D721Med (cell line): ENCODE measurements at regions not wholly inside any gene's neighbourhood (a gene's known extent, or its start where the extent isn't known, plus 50 kb on each side); places are given as distances from the start of the nearest gene placed in this dataset.

ENCODE experiments used
- DNase-seq: peaks from one replicate; pipeline ENCODE4 v3.0.0; 2011; ENCODE audit warnings: low spot score; ENCODE audit not compliant: insufficient read length
- FAIRE-seq: peaks from 2 replicates; lab custom pipeline; 2011; peaks lifted over from hg19 to GRCh38; lab: Jason Lieb, UNC
- TF ChIP-seq, protein P1 (sequence below): IDR thresholded peaks from 2 replicates; pipeline ENCODE4 v1.5.1; 2012; ENCODE audit warnings: mild to moderate bottlenecking, control low read depth; ENCODE audit not compliant: insufficient read depth; ENCODE audit errors: missing control alignments

DNA sequence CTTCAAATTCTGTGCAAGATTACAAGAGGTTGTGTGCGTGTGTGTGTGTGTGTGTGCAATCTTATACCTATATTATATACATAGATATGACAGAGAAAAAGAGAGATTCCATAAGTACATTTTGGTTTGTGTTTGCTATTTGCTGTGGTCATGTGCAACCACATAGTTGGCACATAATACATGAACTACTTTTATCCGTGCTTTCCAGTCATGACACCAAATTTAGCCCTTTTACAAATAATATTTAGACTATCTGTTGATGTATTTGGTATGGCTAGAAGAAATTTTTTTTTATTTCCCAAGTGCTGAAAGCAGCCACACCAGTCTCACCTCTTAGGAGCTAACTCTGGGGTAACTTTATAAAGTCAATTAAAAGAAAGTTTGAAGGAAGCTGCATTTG lies 63.5 kb upstream of the EGFR start:
- FAIRE-seq: no peak
- DNase-seq: no peak
- TF ChIP-seq, protein P1, sequence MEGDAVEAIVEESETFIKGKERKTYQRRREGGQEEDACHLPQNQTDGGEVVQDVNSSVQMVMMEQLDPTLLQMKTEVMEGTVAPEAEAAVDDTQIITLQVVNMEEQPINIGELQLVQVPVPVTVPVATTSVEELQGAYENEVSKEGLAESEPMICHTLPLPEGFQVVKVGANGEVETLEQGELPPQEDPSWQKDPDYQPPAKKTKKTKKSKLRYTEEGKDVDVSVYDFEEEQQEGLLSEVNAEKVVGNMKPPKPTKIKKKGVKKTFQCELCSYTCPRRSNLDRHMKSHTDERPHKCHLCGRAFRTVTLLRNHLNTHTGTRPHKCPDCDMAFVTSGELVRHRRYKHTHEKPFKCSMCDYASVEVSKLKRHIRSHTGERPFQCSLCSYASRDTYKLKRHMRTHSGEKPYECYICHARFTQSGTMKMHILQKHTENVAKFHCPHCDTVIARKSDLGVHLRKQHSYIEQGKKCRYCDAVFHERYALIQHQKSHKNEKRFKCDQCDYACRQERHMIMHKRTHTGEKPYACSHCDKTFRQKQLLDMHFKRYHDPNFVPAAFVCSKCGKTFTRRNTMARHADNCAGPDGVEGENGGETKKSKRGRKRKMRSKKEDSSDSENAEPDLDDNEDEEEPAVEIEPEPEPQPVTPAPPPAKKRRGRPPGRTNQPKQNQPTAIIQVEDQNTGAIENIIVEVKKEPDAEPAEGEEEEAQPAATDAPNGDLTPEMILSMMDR: no peak

DNA sequence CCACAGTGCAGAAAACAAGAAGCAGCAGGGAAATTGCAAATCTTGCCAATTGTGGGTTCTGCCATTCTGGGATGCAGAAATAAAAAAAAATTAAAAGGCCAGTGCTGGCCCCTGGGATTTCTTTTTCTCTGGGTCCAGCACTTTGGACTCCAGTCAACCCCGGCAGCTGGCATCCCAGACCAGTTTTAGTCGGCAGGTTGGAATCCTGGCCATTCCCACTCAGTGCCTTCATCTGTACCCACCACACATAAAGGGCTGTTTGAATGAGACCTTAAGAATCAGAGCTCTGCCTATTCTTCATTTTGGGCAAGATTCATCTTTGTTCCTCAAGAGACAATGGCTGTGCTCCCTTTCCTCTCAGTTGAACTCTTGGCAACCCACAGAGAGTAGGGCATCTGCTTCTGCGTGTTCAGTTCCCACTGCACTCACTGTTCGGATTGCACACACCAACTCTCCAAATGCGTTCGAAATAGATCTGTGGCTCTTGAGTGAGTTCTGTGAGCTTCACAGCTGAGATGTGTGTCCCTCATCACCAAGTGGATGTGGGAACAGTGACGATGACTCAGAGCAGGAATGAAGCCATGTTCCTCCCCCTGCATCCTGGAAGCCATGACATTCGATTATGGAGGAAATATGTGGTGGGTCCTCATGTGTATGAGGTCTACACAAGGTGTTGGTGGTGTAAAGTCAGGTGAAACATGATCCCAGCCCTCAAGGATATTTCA lies 63.0 kb upstream of the EGFR start:
- DNase-seq: no peak
- FAIRE-seq: no peak
- TF ChIP-seq, protein P1: no peak

DNA sequence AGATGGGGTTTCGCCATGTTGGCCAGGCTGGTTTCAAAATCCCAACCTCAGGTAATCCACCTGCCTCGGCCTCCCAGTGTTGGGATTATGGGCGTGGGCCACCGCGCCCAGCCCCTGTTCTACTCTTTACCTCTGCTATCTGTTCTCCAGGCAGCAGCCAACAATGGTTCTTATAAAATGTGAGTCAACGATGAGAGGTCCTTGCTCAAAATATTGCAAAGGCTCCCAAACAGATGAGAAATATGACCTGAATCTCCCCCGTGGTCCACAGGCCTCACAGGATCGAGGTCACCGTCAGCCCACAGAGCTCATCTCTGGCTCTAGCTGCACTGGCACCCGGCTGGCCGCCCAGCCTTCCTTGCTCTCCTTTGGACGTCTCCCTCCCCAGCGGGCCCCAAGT lies 62.0 kb upstream of the EGFR start:
- DNase-seq: no peak
- FAIRE-seq: no peak
- TF ChIP-seq, protein P1: no peak

DNA sequence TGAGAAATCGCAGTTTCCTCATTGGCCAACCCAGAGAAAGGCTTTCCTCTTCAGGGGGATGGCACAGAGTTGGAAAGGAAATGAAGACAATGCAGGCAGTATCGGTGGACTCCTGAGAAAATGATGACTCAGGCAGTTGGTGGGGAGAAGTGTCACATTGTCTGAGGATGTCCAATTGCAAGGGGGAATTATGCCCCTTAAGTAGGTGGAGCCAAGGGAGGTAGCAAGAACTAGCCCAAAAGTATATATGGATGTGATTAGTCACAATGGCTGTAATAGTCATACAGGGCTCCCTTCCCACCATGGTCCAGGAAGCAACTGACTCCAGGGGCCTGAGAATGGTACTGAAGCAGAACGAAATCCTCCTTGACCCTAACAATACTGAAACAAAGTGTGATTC lies 58.3 kb upstream of the EGFR start:
- TF ChIP-seq, protein P1: no peak
- DNase-seq (no peak), FAIRE-seq (no peak)

DNA sequence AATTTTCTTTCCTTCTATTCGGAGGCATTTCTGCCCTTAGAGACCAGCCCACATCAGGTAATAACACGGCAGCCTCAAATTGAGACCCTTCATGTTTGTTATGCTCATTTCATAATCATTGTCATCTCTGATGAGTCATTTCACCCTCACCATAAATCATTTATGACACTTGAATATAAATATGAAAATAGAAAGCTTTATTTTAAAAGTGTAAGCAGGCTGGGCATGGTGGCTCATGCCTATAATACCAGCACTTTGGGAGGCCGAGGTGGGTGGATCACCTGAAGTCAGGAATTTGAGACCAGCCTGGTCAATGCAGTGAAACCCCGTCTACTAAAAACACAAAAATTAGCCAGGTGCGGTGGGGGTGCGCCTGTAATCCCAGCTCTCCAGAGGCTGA lies 57.4 kb upstream of the EGFR start:
- TF ChIP-seq, protein P1: no peak
- DNase-seq (no peak), FAIRE-seq (no peak)

DNA sequence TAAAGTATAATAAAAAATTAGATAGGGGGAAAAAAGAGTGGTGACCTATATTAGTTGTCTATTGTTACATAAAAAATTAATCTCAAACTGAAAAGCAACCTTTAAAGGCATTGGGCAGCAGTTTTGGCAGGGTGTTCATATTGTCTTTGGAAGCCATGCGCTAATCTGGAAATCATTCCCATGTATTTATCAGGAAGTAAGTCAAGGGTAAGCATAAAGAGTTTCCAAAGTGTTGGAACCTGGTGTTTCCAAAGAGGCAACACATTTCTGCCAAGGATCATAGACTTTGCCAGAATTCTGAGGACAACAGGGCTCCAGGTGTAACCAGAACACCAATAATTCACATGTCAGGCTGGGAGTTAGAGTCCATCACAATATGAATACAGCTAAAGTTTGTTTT lies 55.7 kb upstream of the EGFR start:
- DNase-seq (no peak), FAIRE-seq (no peak)
- TF ChIP-seq, protein P1: no peak

DNA sequence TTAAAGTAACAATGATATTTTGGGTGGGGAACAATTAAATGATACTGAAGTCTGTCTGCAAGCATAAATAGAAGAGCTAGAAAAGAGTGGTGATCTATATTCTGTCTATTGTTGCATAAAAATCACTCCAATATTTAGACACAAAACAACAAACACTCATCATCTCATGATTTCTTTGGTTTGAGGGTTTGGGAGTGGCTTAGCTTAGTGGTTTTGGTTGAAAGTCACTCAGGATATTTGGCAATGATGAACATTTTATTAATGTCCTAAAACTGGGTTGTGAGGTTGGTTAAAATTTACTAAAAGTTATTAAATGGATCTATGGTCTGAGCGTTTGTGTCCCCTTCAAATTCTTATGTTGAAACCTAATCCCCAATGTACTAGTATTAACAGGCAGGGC lies 54.7 kb upstream of the EGFR start:
- DNase-seq (no peak), FAIRE-seq (no peak)
- TF ChIP-seq, protein P1: no peak
